Naive thymus-derived CD4-positive, alpha-beta T cell (primary cell): ENCODE measurements at regions not wholly inside any gene's neighbourhood (a gene's known extent, or its start where the extent isn't known, plus 50 kb on each side); places are given as distances from the start of the nearest gene placed in this dataset.

Experiments used
- ATAC-seq: fragments of 150-1000 bp; cut with Tn5 transposase; 2 replicates; pipeline ENCODE4 v1.10.0; 2021; ENCODE audit warnings: mild to moderate bottlenecking, moderate library complexity
- CTCF ChIA-PET: fragments of 350-600 bp; sonication (Branson Sonifier 250); formaldehyde crosslinking; loops from one replicate; lab custom pipeline; 2021; ENCODE audit warnings: antibody characterized with exemption; lab: Charles Lee
- POLR2A ChIA-PET: fragments of 350-600 bp; sonication (Branson Sonifier 250); formaldehyde crosslinking; loops from one replicate; lab custom pipeline; 2021; ENCODE audit warnings: antibody characterized with exemption, inconsistent platforms; lab: Charles Lee
- DNase-seq, 9 donors: peaks; one replicate each; pipeline versions ENCODE4 v3.0.0 to v3.0.0-alpha.2; 2020 to 2022; ENCODE audit warnings: mixed read lengths in 1 of 9
- H3K27ac ChIP-seq: one replicate; pipeline ENCODE4 v1.7.0; 2013; ENCODE audit warnings: mild to moderate bottlenecking, low read depth, low read length, moderate library complexity
- H3K27me3 ChIP-seq, 2 donors: one replicate each; pipeline ENCODE4 v1.7.0; 2013; ENCODE audit warnings: low read length in 2 of 2, mild to moderate bottlenecking in 2 of 2, moderate library complexity in 2 of 2; ENCODE audit not compliant: control insufficient read depth in 2 of 2, insufficient read depth in 2 of 2
- H3K36me3 ChIP-seq, 3 experiments: 1 replicate in 2 of 3; 2 replicates in 1 of 3; pipeline ENCODE4 v1.7.0; 2013; ENCODE audit warnings: low read length in 3 of 3, mild to moderate bottlenecking in 3 of 3, moderate library complexity in 1 of 3; ENCODE audit not compliant: insufficient read depth in 3 of 3, control insufficient read depth in 2 of 3
- H3K4me1 ChIP-seq, 2 donors: one replicate each; pipeline ENCODE4 v1.7.0; 2013; ENCODE audit warnings: low read length in 2 of 2, mild to moderate bottlenecking in 2 of 2, moderate library complexity in 1 of 2; ENCODE audit not compliant: control insufficient read depth in 2 of 2, insufficient read depth in 2 of 2
- H3K4me3 ChIP-seq: 2 replicates; pipeline ENCODE4 v1.7.0; 2013; ENCODE audit warnings: mild to moderate bottlenecking, low read length
- H3K9me3 ChIP-seq, 3 experiments: 1 replicate in 2 of 3; 2 replicates in 1 of 3; pipeline ENCODE4 v1.7.0; 2013; ENCODE audit warnings: low read length in 3 of 3; ENCODE audit not compliant: control insufficient read depth in 2 of 3
- H3K27ac Mint-ChIP-seq, 9 donors: one replicate each; pipeline ENCODE4 v1.8.0; 2020 to 2022; ENCODE audit warnings: mixed read lengths in 9 of 9, mild to moderate bottlenecking in 8 of 9, moderate library complexity in 5 of 9, inconsistent platforms in 2 of 9
- H3K27me3 Mint-ChIP-seq, 5 donors: one replicate each; pipeline ENCODE4 v1.8.0; 2021 to 2022; ENCODE audit warnings: mixed read lengths in 5 of 5, mild to moderate bottlenecking in 1 of 5
- H3K36me3 Mint-ChIP-seq, 5 donors: one replicate each; pipeline ENCODE4 v1.8.0; 2020 to 2022; ENCODE audit warnings: mixed read lengths in 5 of 5, mild to moderate bottlenecking in 3 of 5, inconsistent platforms in 1 of 5
- H3K4me1 Mint-ChIP-seq, 7 donors: one replicate each; pipeline ENCODE4 v1.8.0; 2020 to 2022; ENCODE audit warnings: mixed read lengths in 7 of 7, mild to moderate bottlenecking in 3 of 7, inconsistent platforms in 1 of 7
- H3K4me3 Mint-ChIP-seq, 10 donors: one replicate each; pipeline ENCODE4 v1.8.0; 2020 to 2022; ENCODE audit warnings: mild to moderate bottlenecking in 10 of 10, mixed read lengths in 10 of 10, moderate library complexity in 6 of 10, inconsistent platforms in 2 of 10
- H3K9me3 Mint-ChIP-seq, 11 donors: one replicate each; pipeline ENCODE4 v1.8.0; 2020 to 2022; ENCODE audit warnings: mixed read lengths in 11 of 11, mild to moderate bottlenecking in 4 of 11, inconsistent platforms in 1 of 11, moderate library complexity in 1 of 11
- intact Hi-C, 2 donors: fragments of 100-400 bp; cut with micrococcal nuclease; formaldehyde crosslinking; loops; one replicate each; pipeline ENCODE4 v1.15.1; 2023

DNA sequence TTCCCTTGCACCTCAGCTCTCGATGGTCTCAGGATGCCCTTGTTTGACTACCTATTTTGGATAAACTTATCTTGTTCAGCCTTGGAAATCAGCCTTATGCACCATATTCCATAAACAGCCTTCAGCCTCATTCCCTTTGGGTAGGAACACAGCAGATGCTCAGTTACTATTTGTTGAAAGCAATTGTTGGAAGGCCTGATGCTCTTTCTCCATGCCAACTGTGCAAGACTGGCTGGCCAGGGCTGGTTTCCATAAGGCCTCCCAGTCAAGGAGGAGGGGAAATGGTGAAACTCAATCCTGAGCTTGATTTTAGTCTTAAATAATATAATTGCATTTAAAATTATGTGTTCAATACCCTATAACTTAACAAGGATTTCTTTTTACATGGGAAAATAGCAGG lies 121.1 kb upstream of the DEPDC1 start:
- H3K4me3 ChIP-seq = no peak overlapping the region
- ATAC-seq (no peak), DNase-seq (no peak)
- H3K4me1 Mint-ChIP-seq = no peaks in the 10 kb centered on the region
- POLR2A ChIA-PET = no interaction called here
- H3K36me3 ChIP-seq = no peaks in the 10 kb centered on the region
- CTCF ChIA-PET = no interaction called here
- H3K27me3 ChIP-seq = no peaks in the 10 kb centered on the region
- H3K27ac ChIP-seq = no peak overlapping the region
- intact Hi-C loops = no loop called here
- peaks cover 0 to 4% (median 0%) of the 10 kb centered on the region in 5 donors for H3K36me3 Mint-ChIP-seq
- H3K9me3 Mint-ChIP-seq = peaks cover 8 to 54% (median 14%) of the 10 kb centered on the region in 11 donors
- no peaks in the 10 kb centered on the region for H3K4me1 ChIP-seq
- no peak overlapping the region for H3K27ac Mint-ChIP-seq
- H3K27me3 Mint-ChIP-seq = peaks cover 0 to 5% (median 0%) of the 10 kb centered on the region in 5 donors
- H3K9me3 ChIP-seq = peaks cover 0 to 20% (median 2%) of the 10 kb centered on the region in 3 experiments
- no peak overlapping the region for H3K4me3 Mint-ChIP-seq

DNA sequence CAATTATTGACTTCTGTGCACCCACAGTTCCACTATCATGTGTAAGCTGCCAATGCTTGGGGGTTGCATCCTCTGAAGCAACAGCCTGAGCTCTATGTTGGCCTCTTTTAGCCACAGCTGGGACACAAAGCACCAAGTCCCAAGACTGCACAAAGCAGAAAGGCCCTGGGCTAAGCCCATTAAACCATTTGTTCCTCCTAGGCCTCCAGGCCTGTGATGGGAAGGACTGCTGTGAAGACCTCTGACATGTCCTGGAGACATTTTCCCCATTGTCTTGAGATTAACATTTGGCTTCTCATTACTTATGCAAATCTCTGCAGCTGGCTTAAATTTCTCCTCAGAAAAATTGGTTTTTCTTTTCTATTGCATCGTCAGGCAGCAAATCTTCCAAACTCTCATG lies 123.7 kb upstream of the DEPDC1 start:
- no peaks in the 10 kb centered on the region for H3K27me3 ChIP-seq
- peaks cover 6 to 49% (median 16%) of the 10 kb centered on the region in 11 donors for H3K9me3 Mint-ChIP-seq
- H3K27me3 Mint-ChIP-seq = peaks cover 0 to 5% (median 0%) of the 10 kb centered on the region in 5 donors
- H3K4me1 ChIP-seq = no peaks in the 10 kb centered on the region
- no peak overlapping the region for H3K27ac ChIP-seq
- H3K4me3 Mint-ChIP-seq = no peak overlapping the region
- no peak for DNase-seq
- no peak overlapping the region for H3K27ac Mint-ChIP-seq
- intact Hi-C loops = no loop called here
- no peak for ATAC-seq
- H3K9me3 ChIP-seq = peaks cover 0 to 20% (median 0%) of the 10 kb centered on the region in 3 experiments
- ChIA-PET CTCF (no interaction called here), POLR2A (no interaction called here)
- peaks cover 0 to 6% (median 0%) of the 10 kb centered on the region in 5 donors for H3K36me3 Mint-ChIP-seq
- no peaks in the 10 kb centered on the region for H3K4me1 Mint-ChIP-seq
- H3K36me3 ChIP-seq = no peaks in the 10 kb centered on the region
- no peak overlapping the region for H3K4me3 ChIP-seq

DNA sequence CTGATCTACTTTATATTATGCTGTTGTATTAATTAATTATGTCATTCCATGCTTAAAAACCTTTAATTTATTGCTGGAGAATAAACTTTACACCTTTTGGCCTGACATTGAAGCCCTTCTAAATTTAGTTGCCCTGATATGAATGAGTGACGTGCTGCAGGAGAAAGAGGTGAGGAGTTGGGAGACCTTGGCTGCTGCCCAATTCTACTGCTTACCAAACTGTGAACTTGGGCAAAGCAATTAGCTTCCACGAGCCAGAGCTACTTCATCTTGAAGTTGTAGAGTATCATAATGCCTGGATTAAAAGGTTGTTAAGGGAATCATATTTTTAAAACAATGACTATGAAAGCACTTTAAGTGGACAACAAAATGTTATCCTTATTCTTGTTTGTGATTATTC lies 126.8 kb upstream of the DEPDC1 start:
- H3K4me3 ChIP-seq = no peak overlapping the region
- ATAC-seq (no peak), DNase-seq (no peak)
- intact Hi-C loops = no loop called here
- no peaks in the 10 kb centered on the region for H3K4me1 ChIP-seq
- peaks cover 0 to 20% (median 0%) of the 10 kb centered on the region in 3 experiments for H3K9me3 ChIP-seq
- Mint-ChIP-seq H3K27me3 (peaks cover 0 to 6% (median 0%) of the 10 kb centered on the region in 5 donors), H3K27ac (no peak overlapping the region), H3K4me1 (no peaks in the 10 kb centered on the region), H3K36me3 (peaks cover 0 to 6% (median 0%) of the 10 kb centered on the region in 5 donors), H3K4me3 (no peak overlapping the region), H3K9me3 (peaks cover 6 to 39% (median 12%) of the 10 kb centered on the region in 11 donors)
- CTCF ChIA-PET = no interaction called here
- no peaks in the 10 kb centered on the region for H3K36me3 ChIP-seq
- no peak overlapping the region for H3K27ac ChIP-seq
- POLR2A ChIA-PET = interaction anchor here (0.6 kb wide), 1 partner anchor 21 kb away, joined by 3 read pairs; no protein-coding TSS in a partner anchor
- no peaks in the 10 kb centered on the region for H3K27me3 ChIP-seq

DNA sequence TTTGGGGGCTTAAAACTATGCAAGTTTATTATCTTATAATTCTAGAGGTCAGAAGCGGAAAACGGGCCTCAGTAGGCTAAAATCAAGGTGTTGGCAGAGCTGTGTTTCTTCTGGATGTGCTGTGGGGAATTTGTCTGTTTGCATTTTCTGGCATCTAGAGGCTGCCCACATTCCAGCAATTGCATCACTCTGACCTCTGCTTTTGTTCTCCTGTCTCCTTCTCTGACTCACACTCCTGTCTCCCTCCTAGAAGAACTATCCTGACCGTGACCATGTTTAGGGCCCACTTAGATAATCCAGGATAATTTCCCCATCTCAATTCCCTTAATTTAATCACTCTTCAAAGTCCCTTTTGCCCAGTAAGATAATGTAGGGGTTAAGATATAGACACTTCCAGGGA lies 127.4 kb upstream of the DEPDC1 start:
- Histone ChIP-seq H3K4me1 (no peaks in the 10 kb centered on the region), H3K9me3 (peaks cover 0 to 20% (median 0%) of the 10 kb centered on the region in 3 experiments), H3K27me3 (no peaks in the 10 kb centered on the region), H3K36me3 (no peaks in the 10 kb centered on the region), H3K4me3 (no peak overlapping the region), H3K27ac (no peak overlapping the region)
- Mint-ChIP-seq H3K27me3 (peaks cover 0 to 6% (median 0%) of the 10 kb centered on the region in 5 donors), H3K4me3 (no peak overlapping the region), H3K36me3 (peaks cover 0 to 6% (median 0%) of the 10 kb centered on the region in 5 donors), H3K9me3 (peaks cover 5 to 34% (median 10%) of the 10 kb centered on the region in 11 donors), H3K27ac (no peak overlapping the region), H3K4me1 (no peaks in the 10 kb centered on the region)
- DNase-seq (no peak), ATAC-seq (no peak)
- intact Hi-C loops = no loop called here
- ChIA-PET POLR2A (interaction anchor here (0.6 kb wide), 1 partner anchor 21 kb away, joined by 3 read pairs; no protein-coding TSS in a partner anchor), CTCF (no interaction called here)

DNA sequence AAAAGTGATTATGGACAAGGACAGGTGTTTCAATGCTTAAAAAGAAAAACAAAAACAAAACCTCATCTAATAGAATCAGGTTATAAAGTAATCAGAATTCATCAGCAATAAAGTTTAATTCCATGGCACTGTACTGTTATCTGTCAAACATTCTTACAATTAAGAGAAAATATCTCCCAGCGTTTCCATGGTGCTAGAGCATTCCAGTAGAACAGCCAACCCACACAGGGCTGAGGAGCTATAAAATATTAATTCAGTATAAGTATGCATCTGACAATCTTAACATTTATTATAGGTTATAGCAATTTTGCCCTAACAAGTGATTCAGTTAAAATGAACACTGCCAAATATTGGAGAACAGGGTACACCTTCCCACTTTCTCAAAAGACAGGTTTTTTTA lies 128.7 kb upstream of the DEPDC1 start:
- no peak overlapping the region for H3K4me3 ChIP-seq
- CTCF ChIA-PET = no interaction called here
- Mint-ChIP-seq H3K36me3 (peaks cover 0 to 6% (median 0%) of the 10 kb centered on the region in 5 donors), H3K4me1 (no peaks in the 10 kb centered on the region), H3K27me3 (peaks cover 0 to 6% (median 0%) of the 10 kb centered on the region in 5 donors), H3K4me3 (no peak overlapping the region), H3K9me3 (peaks cover 5 to 26% (median 9%) of the 10 kb centered on the region in 11 donors), H3K27ac (no peak overlapping the region)
- no peak overlapping the region for H3K27ac ChIP-seq
- POLR2A ChIA-PET = no interaction called here
- no peaks in the 10 kb centered on the region for H3K36me3 ChIP-seq
- ATAC-seq (no peak), DNase-seq (no peak)
- no peaks in the 10 kb centered on the region for H3K27me3 ChIP-seq
- intact Hi-C loops = no loop called here
- peaks cover 0 to 8% (median 0%) of the 10 kb centered on the region in 3 experiments for H3K9me3 ChIP-seq
- H3K4me1 ChIP-seq = no peaks in the 10 kb centered on the region

DNA sequence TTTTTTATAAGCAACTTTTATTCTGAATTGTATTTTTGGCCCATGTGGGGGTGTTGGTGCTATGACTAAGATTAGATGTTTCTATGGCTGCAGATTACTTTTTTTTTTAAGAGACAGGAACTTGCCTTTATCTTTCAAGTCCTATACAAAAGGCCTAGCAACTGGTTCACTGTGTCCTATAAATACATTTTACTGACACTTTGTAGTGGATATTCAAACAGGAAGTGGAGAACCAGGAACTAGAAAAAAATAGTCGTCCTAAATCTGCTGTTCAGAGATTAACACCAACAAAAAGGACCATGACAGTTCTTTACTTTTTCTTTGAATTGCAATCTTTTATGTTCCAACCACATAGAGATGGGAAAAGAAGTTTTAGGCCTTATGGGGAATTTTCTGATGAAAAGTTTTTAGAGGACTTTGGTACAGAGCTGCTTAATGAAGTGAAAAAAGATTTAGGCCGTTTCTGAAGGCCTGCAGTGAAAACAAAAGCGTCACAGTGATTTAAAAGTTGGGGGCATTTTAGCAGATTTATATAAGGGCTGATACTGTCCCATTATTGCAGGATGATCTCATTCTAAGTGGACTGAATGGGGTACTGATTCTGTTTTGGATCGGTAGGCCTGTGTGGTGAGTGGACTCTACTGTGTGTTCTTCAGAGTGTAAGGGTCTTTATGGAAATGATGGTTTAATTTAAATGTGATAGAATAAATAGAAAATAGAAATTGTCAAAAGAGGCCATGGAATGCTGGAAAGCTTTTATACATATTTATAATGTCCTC lies 136.4 kb upstream of the DEPDC1 start:
- no peak overlapping the region for H3K27ac Mint-ChIP-seq
- H3K4me1 ChIP-seq = no peaks in the 10 kb centered on the region
- intact Hi-C loops = no loop called here
- DNase-seq (no peak), ATAC-seq (no peak)
- H3K36me3 ChIP-seq = no peaks in the 10 kb centered on the region
- no peak overlapping the region for H3K4me3 Mint-ChIP-seq
- no peaks in the 10 kb centered on the region for H3K27me3 Mint-ChIP-seq
- no peaks in the 10 kb centered on the region for H3K4me1 Mint-ChIP-seq
- POLR2A ChIA-PET = no interaction called here
- no peaks in the 10 kb centered on the region for H3K27me3 ChIP-seq
- H3K9me3 ChIP-seq = no peaks in the 10 kb centered on the region
- no peak overlapping the region for H3K4me3 ChIP-seq
- no peak overlapping the region for H3K27ac ChIP-seq
- CTCF ChIA-PET = no interaction called here
- no peaks in the 10 kb centered on the region for H3K36me3 Mint-ChIP-seq
- H3K9me3 Mint-ChIP-seq = peaks cover 0 to 4% (median 0%) of the 10 kb centered on the region in 11 donors

DNA sequence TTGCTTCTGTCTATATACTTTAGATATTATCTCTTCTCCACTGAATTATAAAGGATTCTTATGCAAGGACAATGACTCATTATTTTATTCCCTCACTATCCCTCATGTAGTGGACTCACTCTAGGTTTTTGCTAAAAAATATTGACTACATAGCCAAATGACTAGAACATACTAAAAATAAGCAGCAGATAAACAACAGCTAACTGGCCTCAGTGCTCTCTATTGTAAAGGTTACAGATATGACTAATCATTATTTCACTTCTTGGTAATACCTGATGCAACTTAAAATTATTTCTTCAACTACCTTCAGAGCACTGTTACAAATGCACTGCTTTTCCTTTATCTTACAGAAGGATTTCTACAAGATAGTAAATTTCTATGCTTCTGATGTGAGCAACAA lies 147.6 kb upstream of the DEPDC1 start:
- ChIA-PET CTCF (no interaction called here), POLR2A (no interaction called here)
- Mint-ChIP-seq H3K4me1 (no peaks in the 10 kb centered on the region), H3K4me3 (no peak overlapping the region), H3K27me3 (no peaks in the 10 kb centered on the region), H3K27ac (no peak overlapping the region), H3K36me3 (no peaks in the 10 kb centered on the region), H3K9me3 (peaks cover 0 to 11% (median 0%) of the 10 kb centered on the region in 11 donors)
- intact Hi-C loops = no loop called here
- DNase-seq (no peak), ATAC-seq (no peak)
- no peak overlapping the region for H3K27ac ChIP-seq
- peaks cover 0 to 3% (median 0%) of the 10 kb centered on the region in 3 experiments for H3K9me3 ChIP-seq
- H3K36me3 ChIP-seq = no peaks in the 10 kb centered on the region
- no peaks in the 10 kb centered on the region for H3K27me3 ChIP-seq
- H3K4me3 ChIP-seq = no peak overlapping the region
- no peaks in the 10 kb centered on the region for H3K4me1 ChIP-seq
